HL-60 (cell line): ENCODE measurements at regions not wholly inside any gene's neighbourhood (a gene's known extent, or its start where the extent isn't known, plus 50 kb on each side); places are given as distances from the start of the nearest gene placed in this dataset.

Source experiments
- DNase-seq, 2 experiments: peaks; one replicate each; pipeline ENCODE4 v3.0.0-alpha.2; 2010 to 2020; ENCODE audit warnings: low read depth in 1 of 2, low spot score in 1 of 2
- H3K27ac ChIP-seq: fragments of 250-450 bp; sonication (Bioruptor Pico); replicated peaks from 2 replicates; pipeline ENCODE4 v1.5.1; 2020; ENCODE audit warnings: mild to moderate bottlenecking, moderate library complexity
- H3K27me3 ChIP-seq: fragments of 250-450 bp; sonication (Bioruptor Pico); 2 replicates; pipeline ENCODE4 v1.5.1; 2021; ENCODE audit warnings: mild to moderate bottlenecking, moderate library complexity; ENCODE audit not compliant: insufficient read depth, poor library complexity, severe bottlenecking
- H3K4me3 ChIP-seq: replicated peaks from 2 replicates; pipeline ENCODE4 v1.5.1; 2011; ENCODE audit warnings: mild to moderate bottlenecking, control low read depth, low read length; ENCODE audit not compliant: insufficient read depth
- CTCF ChIP-seq: IDR thresholded peaks from one replicate; pipeline ENCODE4 v1.5.1; 2011; ENCODE audit warnings: low read length, control low read depth, inconsistent platforms; ENCODE audit not compliant: insufficient read depth
- GABPA ChIP-seq: IDR thresholded peaks from 2 replicates; pipeline ENCODE4 v1.6.1; 2012; ENCODE audit warnings: low read depth
- POLR2AphosphoS5 ChIP-seq: IDR thresholded peaks from 2 replicates; pipeline ENCODE4 v1.6.1; 2012; ENCODE audit warnings: low read depth
- REST ChIP-seq: IDR thresholded peaks from 2 replicates; pipeline ENCODE4 v1.6.1; 2012; ENCODE audit warnings: low read depth; ENCODE audit not compliant: insufficient replicate concordance
- SPI1 ChIP-seq: IDR thresholded peaks from 2 replicates; pipeline ENCODE4 v1.6.1; 2012; ENCODE audit warnings: low read depth, mild to moderate bottlenecking, borderline replicate concordance

GRCh38 chrX:41026702-41027078 lies 58.6 kb upstream of the USP9X start:
- Histone ChIP-seq H3K27ac (no peak overlapping the region), H3K27me3 (no peaks in the 10 kb centered on the region), H3K4me3 (no peak overlapping the region)
- TF ChIP-seq GABPA (no peak), REST (no peak), POLR2AphosphoS5 (no peak), SPI1 (no peak), CTCF (no peak)
- no peak for DNase-seq

- TF ChIP-seq GABPA (no peak), SPI1 (no peak), REST (no peak), CTCF (no peak), POLR2AphosphoS5 (no peak)
Measured at GRCh38 chrX:41029332-41029731, 55.9 kb upstream of the USP9X start.

GRCh38 chrX:41031256-41031967 lies 53.8 kb upstream of the USP9X start:
- H3K27me3 ChIP-seq, result no peaks in the 10 kb centered on the region
- H3K27ac ChIP-seq, result no peak overlapping the region
- no peak for DNase-seq
- H3K4me3 ChIP-seq, result no peak overlapping the region
- TF ChIP-seq POLR2AphosphoS5, result no peak
- TF ChIP-seq CTCF, result no peak
- TF ChIP-seq REST, result no peak
- no peak for TF ChIP-seq GABPA
- no peak for TF ChIP-seq SPI1

More at GRCh38 chrX:41029332-41029731, 55.9 kb upstream of the USP9X start:
- no peak for DNase-seq
- H3K27ac ChIP-seq, result no peak overlapping the region
- no peaks in the 10 kb centered on the region for H3K27me3 ChIP-seq
- no peak overlapping the region for H3K4me3 ChIP-seq
